Globus pallidus (tissue), 1 donor: ENCODE measurements at regions not wholly inside any gene's neighbourhood (a gene's known extent, or its start where the extent isn't known, plus 50 kb on each side); places are given as distances from the start of the nearest gene placed in this dataset.
"Not testable (repeated sequence)": the region's sequence is repeated elsewhere in the genome, so short reads cannot be mapped to it uniquely, and the experiment has no call there.

Experiments
- DNase-seq: peaks from one replicate; pipeline ENCODE4 v3.0.0-alpha.2; 2015; ENCODE audit warnings: low spot score

- DNase-seq, result no peak
Measured at GRCh38 chr1:29939079-29939478, 702.8 kb downstream of the PTPRU start.

- DNase-seq, result no peak
Measured at GRCh38 chr1:29937356-29937755, 701.0 kb downstream of the PTPRU start.

- DNase-seq, result no peak
Measured at GRCh38 chr1:29936031-29936544, 699.8 kb downstream of the PTPRU start.

GRCh38 chr1:29934255-29934772 is 698.0 kb downstream of the PTPRU start:
- no peak for DNase-seq

GRCh38 chr1:29933067-29933466 is 696.7 kb downstream of the PTPRU start:
- no peak for DNase-seq

GRCh38 chr1:29932626-29933025 is 696.3 kb downstream of the PTPRU start:
- DNase-seq, result no peak

- no peak for DNase-seq
Measured at GRCh38 chr1:29931477-29932175, 695.3 kb downstream of the PTPRU start.

- DNase-seq, result no peak
Measured at GRCh38 chr1:29925058-29925457, 688.7 kb downstream of the PTPRU start.

GRCh38 chr1:29924017-29924431 is 687.7 kb downstream of the PTPRU start:
- DNase-seq, result no peak

GRCh38 chr1:29921741-29922140 is 685.4 kb downstream of the PTPRU start:
- peak; percentile 20 for DNase-seq

GRCh38 chr1:29920784-29921183 is 684.5 kb downstream of the PTPRU start:
- DNase-seq, result no peak

- no peak for DNase-seq
Measured at GRCh38 chr1:29920316-29920715, 684.0 kb downstream of the PTPRU start.

GRCh38 chr1:29919041-29919440 is 682.7 kb downstream of the PTPRU start:
- not testable (repeated sequence) for DNase-seq

GRCh38 chr1:29916656-29917369 is 680.5 kb downstream of the PTPRU start:
- no peak for DNase-seq

GRCh38 chr1:29914936-29915335 is 678.6 kb downstream of the PTPRU start:
- DNase-seq, result no peak

GRCh38 chr1:29912425-29912824 is 676.1 kb downstream of the PTPRU start:
- DNase-seq, result no peak

- DNase-seq, result no peak
Measured at GRCh38 chr1:29909962-29910361, 673.6 kb downstream of the PTPRU start.

GRCh38 chr1:29907596-29907995 is 671.3 kb downstream of the PTPRU start:
- DNase-seq, result no peak

GRCh38 chr1:29906927-29907326 is 670.6 kb downstream of the PTPRU start:
- DNase-seq, result no peak

- DNase-seq, result no peak
Measured at GRCh38 chr1:29903548-29904166, 667.3 kb downstream of the PTPRU start.

GRCh38 chr1:29901624-29902325 is 665.5 kb downstream of the PTPRU start:
- DNase-seq, result no peak

- DNase-seq, result no peak
Measured at GRCh38 chr1:29900712-29901111, 664.4 kb downstream of the PTPRU start.
